Endothelial cell (in vitro differentiated cells): ENCODE measurements at regions not wholly inside any gene's neighbourhood (a gene's known extent, or its start where the extent isn't known, plus 50 kb on each side); places are given as distances from the start of the nearest gene placed in this dataset.
"Not testable (repeated sequence)": the region's sequence is repeated elsewhere in the genome, so short reads cannot be mapped to it uniquely, and the experiment has no call there.

Source experiments
- DNase-seq: peaks from one replicate; pipeline ENCODE4 v3.0.0; 2021; ENCODE audit warnings: low spot score
- H3K27ac Mint-ChIP-seq: one replicate; pipeline ENCODE4 v1.8.0; 2021; ENCODE audit warnings: mixed read lengths, inconsistent platforms; ENCODE audit not compliant: unreplicated experiment
- H3K27me3 Mint-ChIP-seq: one replicate; pipeline ENCODE4 v1.8.0; 2021; ENCODE audit warnings: mild to moderate bottlenecking, moderate library complexity, mixed read lengths, inconsistent platforms; ENCODE audit not compliant: unreplicated experiment
- H3K36me3 Mint-ChIP-seq: one replicate; pipeline ENCODE4 v1.8.0; 2021; ENCODE audit warnings: mild to moderate bottlenecking, low read depth, mixed read lengths, inconsistent platforms; ENCODE audit not compliant: unreplicated experiment
- H3K4me1 Mint-ChIP-seq: one replicate; pipeline ENCODE4 v1.8.0; 2021; ENCODE audit warnings: mild to moderate bottlenecking, mixed read lengths, inconsistent platforms; ENCODE audit not compliant: unreplicated experiment
- H3K4me3 Mint-ChIP-seq: one replicate; pipeline ENCODE4 v1.8.0; 2021; ENCODE audit warnings: mild to moderate bottlenecking, mixed read lengths, inconsistent platforms; ENCODE audit not compliant: unreplicated experiment
- H3K9me3 Mint-ChIP-seq: one replicate; pipeline ENCODE4 v1.8.0; 2021; ENCODE audit warnings: mixed read lengths, inconsistent platforms; ENCODE audit not compliant: unreplicated experiment
- TF ChIP-seq, protein P1 (sequence below): fragments of 200-600 bp; sonication (generic); IDR thresholded peaks from one replicate; pipeline ENCODE4 v1.5.0; 2021; ENCODE audit warnings: antibody characterized with exemption; ENCODE audit not compliant: unreplicated experiment

DNA sequence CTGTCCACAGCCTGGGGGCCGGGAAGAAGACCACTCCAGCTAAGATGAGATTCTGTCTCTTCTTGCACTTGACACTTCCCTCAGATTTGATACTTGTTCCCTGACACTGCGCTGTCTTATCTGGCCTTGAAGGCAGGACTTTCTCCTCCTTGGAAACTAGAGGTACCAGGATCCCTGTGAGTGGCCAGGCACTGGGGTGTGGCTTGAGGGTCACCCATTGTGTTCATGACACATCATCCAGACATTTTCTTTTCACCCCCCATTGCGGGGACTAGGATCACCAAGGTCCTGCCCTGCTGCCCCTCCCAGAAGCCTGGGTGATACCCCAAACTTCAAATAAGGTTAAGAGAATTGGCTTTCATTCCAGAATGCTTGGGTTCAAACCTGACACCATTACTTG is 103.3 kb downstream of the NDFIP1 start:
- peaks cover 1% of the 10 kb centered on the region for H3K27me3 Mint-ChIP-seq
- H3K27ac Mint-ChIP-seq: no peak overlapping the region

DNA sequence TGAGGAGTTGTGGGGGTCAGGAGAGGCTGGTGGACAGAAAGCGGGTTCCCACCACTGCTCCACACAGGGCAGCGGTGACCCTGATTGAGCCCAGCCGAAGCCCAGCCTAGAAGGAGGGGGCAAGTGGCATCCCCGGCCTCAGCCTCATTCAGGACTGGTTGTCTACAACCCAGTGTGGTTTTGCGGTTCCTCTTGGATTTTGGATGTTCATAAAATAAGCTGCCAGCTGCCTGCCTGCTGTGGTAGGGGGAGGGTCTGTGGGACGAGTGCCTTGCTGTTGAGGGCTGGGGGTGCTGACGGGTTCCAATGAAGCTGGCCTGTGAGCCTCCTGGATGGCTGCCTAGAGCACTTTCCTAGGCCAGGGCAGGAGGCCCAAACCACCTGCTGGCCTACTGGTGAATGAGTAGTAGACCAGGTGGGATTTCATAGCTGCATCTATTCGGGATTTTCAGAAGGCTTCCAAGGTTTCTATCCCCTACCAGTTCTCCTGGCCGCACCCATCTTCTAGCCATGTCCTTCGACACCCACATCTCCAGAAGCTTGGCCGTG is 102.4 kb downstream of the NDFIP1 start:
- Mint-ChIP-seq H3K4me3 (no peak overlapping the region), H3K36me3 (no peaks in the 10 kb centered on the region), H3K27me3 (peaks cover 4% of the 10 kb centered on the region), H3K9me3 (no peaks in the 10 kb centered on the region), H3K4me1 (no peaks in the 10 kb centered on the region), H3K27ac (no peak overlapping the region)
- TF ChIP-seq, protein P1, sequence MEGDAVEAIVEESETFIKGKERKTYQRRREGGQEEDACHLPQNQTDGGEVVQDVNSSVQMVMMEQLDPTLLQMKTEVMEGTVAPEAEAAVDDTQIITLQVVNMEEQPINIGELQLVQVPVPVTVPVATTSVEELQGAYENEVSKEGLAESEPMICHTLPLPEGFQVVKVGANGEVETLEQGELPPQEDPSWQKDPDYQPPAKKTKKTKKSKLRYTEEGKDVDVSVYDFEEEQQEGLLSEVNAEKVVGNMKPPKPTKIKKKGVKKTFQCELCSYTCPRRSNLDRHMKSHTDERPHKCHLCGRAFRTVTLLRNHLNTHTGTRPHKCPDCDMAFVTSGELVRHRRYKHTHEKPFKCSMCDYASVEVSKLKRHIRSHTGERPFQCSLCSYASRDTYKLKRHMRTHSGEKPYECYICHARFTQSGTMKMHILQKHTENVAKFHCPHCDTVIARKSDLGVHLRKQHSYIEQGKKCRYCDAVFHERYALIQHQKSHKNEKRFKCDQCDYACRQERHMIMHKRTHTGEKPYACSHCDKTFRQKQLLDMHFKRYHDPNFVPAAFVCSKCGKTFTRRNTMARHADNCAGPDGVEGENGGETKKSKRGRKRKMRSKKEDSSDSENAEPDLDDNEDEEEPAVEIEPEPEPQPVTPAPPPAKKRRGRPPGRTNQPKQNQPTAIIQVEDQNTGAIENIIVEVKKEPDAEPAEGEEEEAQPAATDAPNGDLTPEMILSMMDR: no peak
- DNase-seq: no peak

More for the DNA sequence above, 103.3 kb downstream of the NDFIP1 start:
- H3K9me3 Mint-ChIP-seq: no peaks in the 10 kb centered on the region
- H3K4me1 Mint-ChIP-seq: no peaks in the 10 kb centered on the region
- TF ChIP-seq, protein P1: no peak
- no peak overlapping the region for H3K4me3 Mint-ChIP-seq
- no peak for DNase-seq
- H3K36me3 Mint-ChIP-seq: no peaks in the 10 kb centered on the region

DNA sequence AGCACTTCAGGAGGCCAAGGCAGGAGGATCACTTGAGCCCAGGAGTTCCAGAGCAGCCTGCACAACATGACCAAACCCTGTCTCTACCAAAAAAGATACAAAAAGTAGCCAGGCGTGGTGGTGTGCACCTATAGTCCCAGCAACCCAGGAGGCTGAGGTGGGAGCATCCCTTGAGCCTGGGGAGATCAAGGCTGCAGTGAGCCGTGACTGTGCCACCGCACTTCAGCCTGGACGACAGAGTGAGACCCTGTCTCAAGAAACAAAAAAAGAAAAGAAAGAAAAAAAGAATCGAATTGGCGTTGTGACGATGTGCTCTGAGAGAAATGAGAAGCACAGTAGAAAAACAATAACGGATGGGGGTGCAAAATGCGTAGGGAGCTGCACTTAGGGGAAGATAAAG is 101.4 kb downstream of the NDFIP1 start:
- H3K27ac Mint-ChIP-seq: no peak overlapping the region
- no peaks in the 10 kb centered on the region for H3K9me3 Mint-ChIP-seq
- TF ChIP-seq, protein P1: no peak
- peaks cover 4% of the 10 kb centered on the region for H3K27me3 Mint-ChIP-seq
- H3K36me3 Mint-ChIP-seq: no peaks in the 10 kb centered on the region
- H3K4me1 Mint-ChIP-seq: no peaks in the 10 kb centered on the region
- no peak overlapping the region for H3K4me3 Mint-ChIP-seq
- DNase-seq: no peak

DNA sequence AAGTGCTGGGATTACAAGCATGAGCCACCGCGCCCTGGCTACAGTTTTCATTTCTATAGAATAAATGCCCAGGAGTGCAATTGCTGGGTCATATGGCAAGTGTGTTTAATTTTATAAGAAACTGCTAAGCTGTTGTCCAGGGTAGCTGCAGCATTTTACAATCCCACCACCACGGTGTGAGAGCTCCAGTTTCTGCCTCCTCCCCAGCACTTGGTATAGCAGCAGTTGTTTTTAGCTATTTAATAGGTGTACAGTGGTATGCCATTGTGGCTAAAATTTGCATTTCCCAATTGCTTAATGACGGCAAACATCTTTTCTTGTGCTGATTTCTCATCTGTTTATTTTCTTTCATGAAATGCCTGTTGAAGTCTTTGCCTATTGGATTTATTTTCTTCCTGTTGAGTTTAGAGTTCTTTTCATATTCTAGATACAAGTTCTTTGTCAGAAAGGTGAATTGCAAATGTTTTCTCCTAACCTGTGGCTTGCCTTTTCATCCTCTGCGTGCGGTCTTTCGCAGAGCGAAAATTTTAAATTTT is 100.3 kb downstream of the NDFIP1 start:
- Mint-ChIP-seq H3K4me3 (no peak overlapping the region), H3K36me3 (no peaks in the 10 kb centered on the region), H3K4me1 (no peaks in the 10 kb centered on the region), H3K9me3 (no peaks in the 10 kb centered on the region), H3K27ac (no peak overlapping the region), H3K27me3 (peaks cover 4% of the 10 kb centered on the region)
- DNase-seq: no peak
- TF ChIP-seq, protein P1: no peak

DNA sequence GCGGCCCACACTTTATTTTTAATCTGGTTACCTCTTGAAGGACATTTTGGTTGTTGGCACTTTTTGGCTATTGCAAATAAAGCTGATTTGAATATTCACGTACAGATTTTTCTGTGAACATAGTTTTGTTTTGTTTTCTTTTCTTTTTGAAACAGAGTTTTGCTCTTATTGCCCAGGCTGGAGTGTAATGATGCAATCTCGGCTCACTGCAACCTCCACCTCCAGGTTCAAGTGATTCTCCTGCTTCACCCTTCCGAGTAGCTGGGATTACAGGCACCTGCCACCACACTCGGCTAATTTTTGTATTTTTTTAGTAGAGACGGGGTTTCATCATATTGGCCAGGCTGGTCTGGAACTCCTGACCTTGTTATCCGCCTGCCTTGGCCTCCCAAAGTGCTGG is 99.7 kb downstream of the NDFIP1 start:
- not testable (repeated sequence) for H3K4me1 Mint-ChIP-seq, H3K27me3 Mint-ChIP-seq, H3K36me3 Mint-ChIP-seq, H3K4me3 Mint-ChIP-seq, H3K9me3 Mint-ChIP-seq, DNase-seq, H3K27ac Mint-ChIP-seq
